ENCODE measurements at regions not wholly inside any gene's neighbourhood (a gene's known extent, or its start where the extent isn't known, plus 50 kb on each side); places are given as distances from the start of the nearest gene placed in this dataset.

GRCh38 chr6:106913111-106913510 lies 61.4 kb downstream of the CD24 start:
- no peaks in the 10 kb centered on the region for H3K27me3 Mint-ChIP-seq (ENCODE audit: insufficient read depth, unreplicated experiment)
- BruUV-seq (replicated peaks) = no TSS peak
- peak; percentile 73 to 80 for DNase-seq
- H3K36me3 ChIP-seq (ENCODE audit: control insufficient read depth, insufficient read depth, low read length) = no peaks in the 10 kb centered on the region
- no peak overlapping the region for H3K4me3 ChIP-seq (ENCODE audit: low read depth, low read length)
- peak overlapping the region; percentile 86 for H3K27ac Mint-ChIP-seq (ENCODE audit: unreplicated experiment)
- CTCF ChIA-PET = no interaction called here
- H3K4me1 ChIP-seq = peaks cover 43% of the 10 kb centered on the region
- peaks cover 36% of the 10 kb centered on the region for H3K4me1 Mint-ChIP-seq (ENCODE audit: low read depth, unreplicated experiment)
- no peaks in the 10 kb centered on the region for H3K9me3 Mint-ChIP-seq (ENCODE audit: unreplicated experiment)
- no peaks in the 10 kb centered on the region for H3K27me3 ChIP-seq (replicated peaks; ENCODE audit: control insufficient read depth, insufficient read depth, low read length)
- POLR2A ChIA-PET = interaction anchor here (0.6 kb wide), 1 partner anchor 115 kb away, joined by 5 read pairs; no protein-coding TSS in a partner anchor
- H3K36me3 Mint-ChIP-seq (ENCODE audit: insufficient read depth, unreplicated experiment) = peaks cover 6% of the 10 kb centered on the region
- H3K9me3 ChIP-seq = peaks cover 8% of the 10 kb centered on the region; the same call in 1 of the 2 replicates
- no peak for TF ChIP-seq CTCF (IDR thresholded peaks at IDR 0.05; ENCODE audit: insufficient read depth in 1 of 2, low read depth in 1 of 2, low read length in 1 of 2, severe bottlenecking in 1 of 2, unreplicated experiment in 1 of 2)
- H3K4me3 Mint-ChIP-seq (ENCODE audit: unreplicated experiment) = peak overlapping the region; percentile 47
- intact Hi-C loops (cut with micrococcal nuclease; ENCODE audit: unreplicated experiment) = loop anchor here (1.0 to 5.0 kb wide), 3 partner anchors 26 to 211 kb away; no protein-coding TSS in a partner anchor

- no TSS peak for BruUV-seq (replicated peaks)
- no peak overlapping the region for H3K27ac Mint-ChIP-seq (ENCODE audit: unreplicated experiment)
- no peak overlapping the region for H3K4me3 Mint-ChIP-seq (ENCODE audit: unreplicated experiment)
- ChIA-PET POLR2A (no interaction called here), CTCF (no interaction called here)
- TF ChIP-seq CTCF (IDR thresholded peaks at IDR 0.05; ENCODE audit: insufficient read depth in 1 of 2, low read depth in 1 of 2, low read length in 1 of 2, severe bottlenecking in 1 of 2, unreplicated experiment in 1 of 2) = no peak
- H3K27me3 ChIP-seq (replicated peaks; ENCODE audit: control insufficient read depth, insufficient read depth, low read length) = no peaks in the 10 kb centered on the region
- H3K4me3 ChIP-seq (ENCODE audit: low read depth, low read length) = no peak overlapping the region
- no peaks in the 10 kb centered on the region for H3K27me3 Mint-ChIP-seq (ENCODE audit: insufficient read depth, unreplicated experiment)
- DNase-seq = no peak
- peaks cover 6% of the 10 kb centered on the region for H3K36me3 Mint-ChIP-seq (ENCODE audit: insufficient read depth, unreplicated experiment)
- intact Hi-C loops (cut with micrococcal nuclease; ENCODE audit: unreplicated experiment) = loop anchor here (2.0 to 5.0 kb wide), 2 partner anchors 25 to 210 kb away; no protein-coding TSS in a partner anchor
- peaks cover 43% of the 10 kb centered on the region for H3K4me1 ChIP-seq
- H3K36me3 ChIP-seq (ENCODE audit: control insufficient read depth, insufficient read depth, low read length) = no peaks in the 10 kb centered on the region
- H3K4me1 Mint-ChIP-seq (ENCODE audit: low read depth, unreplicated experiment) = peaks cover 36% of the 10 kb centered on the region
- H3K9me3 Mint-ChIP-seq (ENCODE audit: unreplicated experiment) = no peaks in the 10 kb centered on the region
- peaks cover 8% of the 10 kb centered on the region; the same call in 1 of the 2 replicates for H3K9me3 ChIP-seq
These were observed 62.4 kb downstream of the CD24 start for GRCh38 chr6:106912091-106912490.

- BruUV-seq (replicated peaks) = no TSS peak
- peak in 1 of 2 experiments; percentile 48 for DNase-seq
- H3K27me3 ChIP-seq (replicated peaks; ENCODE audit: control insufficient read depth, insufficient read depth, low read length) = no peaks in the 10 kb centered on the region
- no peaks in the 10 kb centered on the region for H3K36me3 ChIP-seq (ENCODE audit: control insufficient read depth, insufficient read depth, low read length)
- ChIA-PET POLR2A (no interaction called here), CTCF (no interaction called here)
- TF ChIP-seq CTCF (IDR thresholded peaks at IDR 0.05; ENCODE audit: insufficient read depth in 1 of 2, low read depth in 1 of 2, low read length in 1 of 2, severe bottlenecking in 1 of 2, unreplicated experiment in 1 of 2) = no peak
- no peaks in the 10 kb centered on the region for H3K27me3 Mint-ChIP-seq (ENCODE audit: insufficient read depth, unreplicated experiment)
- H3K4me1 ChIP-seq = peaks cover 43% of the 10 kb centered on the region
- no peak overlapping the region for H3K4me3 ChIP-seq (ENCODE audit: low read depth, low read length)
- no peaks in the 10 kb centered on the region for H3K9me3 Mint-ChIP-seq (ENCODE audit: unreplicated experiment)
- peak overlapping the region; percentile 50 for H3K27ac Mint-ChIP-seq (ENCODE audit: unreplicated experiment)
- peaks cover 6% of the 10 kb centered on the region for H3K36me3 Mint-ChIP-seq (ENCODE audit: insufficient read depth, unreplicated experiment)
- peak overlapping the region; percentile 10 for H3K4me3 Mint-ChIP-seq (ENCODE audit: unreplicated experiment)
- H3K4me1 Mint-ChIP-seq (ENCODE audit: low read depth, unreplicated experiment) = peaks cover 36% of the 10 kb centered on the region
- intact Hi-C loops (cut with micrococcal nuclease; ENCODE audit: unreplicated experiment) = loop anchor here (5.0 kb wide), 1 partner anchor 209 kb away; no protein-coding TSS in a partner anchor
- peaks cover 8% of the 10 kb centered on the region; the same call in 1 of the 2 replicates for H3K9me3 ChIP-seq
These were observed 63.3 kb downstream of the CD24 start for GRCh38 chr6:106910999-106911949.

Data from Caco-2 (cell line).